GM23248 (cell line): ENCODE measurements at regions not wholly inside any gene's neighbourhood (a gene's known extent, or its start where the extent isn't known, plus 50 kb on each side); places are given as distances from the start of the nearest gene placed in this dataset.

Source experiments
- EZH2 ChIP-seq: fragments of 200-600 bp; sonication (generic); IDR thresholded peaks from 2 replicates; pipeline ENCODE4 v1.6.1; 2018; ENCODE audit warnings: antibody characterized with exemption, mild to moderate bottlenecking; ENCODE audit not compliant: insufficient read depth, poor library complexity, severe bottlenecking
- EZH2phosphoT487 ChIP-seq: fragments of 200-600 bp; sonication (generic); IDR thresholded peaks from 2 replicates; pipeline ENCODE4 v1.6.1; 2018; ENCODE audit warnings: antibody characterized with exemption, moderate library complexity, mild to moderate bottlenecking, low read depth; ENCODE audit not compliant: insufficient read depth

DNA sequence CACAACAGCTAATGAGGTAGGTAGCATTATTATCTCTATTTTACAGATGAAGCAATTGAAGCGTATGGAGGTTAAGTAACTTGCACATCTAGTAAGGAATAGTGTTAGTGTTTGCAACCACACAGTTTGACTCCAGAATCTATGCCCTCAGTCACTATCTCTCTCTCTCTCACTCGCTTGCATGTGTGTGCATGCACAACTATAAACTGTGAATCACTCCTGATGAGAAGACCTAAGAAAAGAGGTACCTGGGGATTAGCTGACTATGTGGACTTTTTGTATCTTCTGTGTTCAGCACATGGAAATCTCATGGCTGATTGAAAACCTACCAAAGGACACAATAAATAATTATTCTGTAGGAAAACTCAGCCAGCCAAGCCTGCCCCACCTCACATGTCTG, 295.5 kb downstream of the BRINP2 start:
- TF ChIP-seq EZH2 (no peak), EZH2phosphoT487 (no peak)
